ENCODE measurements at regions not wholly inside any gene's neighbourhood (a gene's known extent, or its start where the extent isn't known, plus 50 kb on each side); places are given as distances from the start of the nearest gene placed in this dataset.

GRCh38 chr22:48974443-48975315 lies 853.0 kb downstream of the BRD1 start:
- no peaks in the 10 kb centered on the region for H3K9me3 ChIP-seq
- no peaks in the 10 kb centered on the region for H3K27me3 ChIP-seq (ENCODE audit: low read depth)
- H3K4me1 ChIP-seq: no peaks in the 10 kb centered on the region
- H3K4me3 ChIP-seq: no peak overlapping the region
- in situ Hi-C loops (cut with MboI; ENCODE audit: low sequenced_read_pairs): no loop called here
- no peak for DNase-seq (ENCODE audit: low spot score in 2 of 2)
- no peaks in the 10 kb centered on the region for H3K36me3 ChIP-seq (replicated peaks)

GRCh38 chr22:48973694-48974041 lies 854.0 kb downstream of the BRD1 start:
- in situ Hi-C loops (cut with MboI; ENCODE audit: low sequenced_read_pairs): no loop called here
- no peaks in the 10 kb centered on the region for H3K27me3 ChIP-seq (ENCODE audit: low read depth)

GRCh38 chr22:48972979-48973693 lies 854.5 kb downstream of the BRD1 start:
- DNase-seq (ENCODE audit: low spot score in 2 of 2): no peak
- Histone ChIP-seq H3K27me3 (ENCODE audit: low read depth) (no peaks in the 10 kb centered on the region), H3K4me3 (no peak overlapping the region), H3K9me3 (no peaks in the 10 kb centered on the region), H3K4me1 (no peaks in the 10 kb centered on the region), H3K36me3 (replicated peaks) (no peaks in the 10 kb centered on the region)
- in situ Hi-C loops (cut with MboI; ENCODE audit: low sequenced_read_pairs): no loop called here

More at GRCh38 chr22:48973694-48974041, 854.0 kb downstream of the BRD1 start:
- H3K36me3 ChIP-seq (replicated peaks): no peaks in the 10 kb centered on the region
- H3K9me3 ChIP-seq: no peaks in the 10 kb centered on the region
- H3K4me1 ChIP-seq: no peaks in the 10 kb centered on the region
- DNase-seq (ENCODE audit: low spot score in 2 of 2): no peak
- no peak overlapping the region for H3K4me3 ChIP-seq

DNA sequence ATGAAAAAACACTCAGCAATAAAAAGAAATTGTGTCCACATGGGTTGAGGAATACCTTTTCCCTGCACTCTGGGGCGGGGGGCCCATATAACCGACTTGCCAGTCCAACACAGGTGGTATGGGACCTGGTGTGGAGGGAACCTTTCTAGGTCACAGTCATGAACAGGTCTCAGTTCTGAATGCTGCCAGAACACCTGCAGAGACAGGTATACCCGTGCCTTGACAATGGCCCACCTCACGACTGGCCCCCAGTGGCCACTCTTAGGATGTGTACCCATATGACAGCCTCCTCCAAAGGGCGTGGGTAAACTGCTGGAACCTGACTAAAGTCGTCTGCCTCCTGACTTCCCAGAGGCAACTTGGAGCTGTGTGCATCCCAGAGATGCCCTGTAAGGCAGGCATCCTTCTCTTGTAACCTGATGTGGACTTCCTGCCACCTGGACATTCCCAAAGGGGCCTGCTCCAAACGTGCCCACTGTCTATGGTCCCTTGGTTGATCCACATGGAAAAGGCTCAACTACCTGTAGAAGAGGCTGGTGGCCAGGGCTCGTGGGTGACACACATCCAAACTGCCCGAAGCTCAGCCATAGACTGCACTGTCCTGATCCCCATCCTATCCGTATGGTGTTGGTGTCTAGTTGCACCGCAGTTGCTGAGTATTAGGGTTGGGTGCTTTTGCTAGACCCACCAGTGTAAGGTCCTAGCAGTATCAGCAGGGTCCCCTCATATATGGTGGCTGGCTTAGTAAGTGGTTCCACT lies 859.3 kb downstream of the BRD1 start:
- no peaks in the 10 kb centered on the region for H3K9me3 ChIP-seq
- no peaks in the 10 kb centered on the region for H3K36me3 ChIP-seq (replicated peaks)
- no peaks in the 10 kb centered on the region for H3K27me3 ChIP-seq (ENCODE audit: low read depth)
- H3K4me3 ChIP-seq: no peak overlapping the region
- no peaks in the 10 kb centered on the region for H3K4me1 ChIP-seq
- in situ Hi-C loops (cut with MboI; ENCODE audit: low sequenced_read_pairs): no loop called here
- no peak for DNase-seq (ENCODE audit: low spot score in 2 of 2)

- in situ Hi-C loops (cut with MboI; ENCODE audit: low sequenced_read_pairs): no loop called here
- Histone ChIP-seq H3K36me3 (replicated peaks) (no peaks in the 10 kb centered on the region), H3K4me3 (no peak overlapping the region), H3K4me1 (no peaks in the 10 kb centered on the region), H3K27me3 (ENCODE audit: low read depth) (no peaks in the 10 kb centered on the region), H3K9me3 (no peaks in the 10 kb centered on the region)
- DNase-seq (ENCODE audit: low spot score in 2 of 2): no peak
These were observed 864.3 kb downstream of the BRD1 start for GRCh38 chr22:48963405-48963804.

DNA sequence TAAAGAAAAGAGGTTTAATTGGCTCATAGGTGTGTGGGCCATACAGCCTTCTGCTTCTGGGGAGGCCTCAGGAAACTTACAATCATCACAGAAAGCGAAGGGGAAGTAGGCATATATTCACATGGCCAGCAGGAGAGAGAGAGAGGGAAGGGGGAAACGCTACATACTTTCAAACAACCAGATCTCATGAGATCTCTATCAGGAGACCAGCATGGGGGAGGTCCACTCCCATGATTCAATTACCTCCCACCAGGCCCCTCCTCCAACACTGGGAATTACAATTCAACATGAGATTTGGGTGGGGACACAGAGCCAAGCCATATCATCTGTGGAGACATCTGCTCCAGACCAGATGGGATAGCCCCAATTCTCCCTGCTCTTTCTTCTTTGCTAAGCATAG lies 866.0 kb downstream of the BRD1 start:
- Histone ChIP-seq H3K4me1 (no peaks in the 10 kb centered on the region), H3K36me3 (replicated peaks) (no peaks in the 10 kb centered on the region), H3K9me3 (no peaks in the 10 kb centered on the region), H3K27me3 (ENCODE audit: low read depth) (no peaks in the 10 kb centered on the region), H3K4me3 (no peak overlapping the region)
- no peak for DNase-seq (ENCODE audit: low spot score in 2 of 2)
- in situ Hi-C loops (cut with MboI; ENCODE audit: low sequenced_read_pairs): no loop called here

DNA sequence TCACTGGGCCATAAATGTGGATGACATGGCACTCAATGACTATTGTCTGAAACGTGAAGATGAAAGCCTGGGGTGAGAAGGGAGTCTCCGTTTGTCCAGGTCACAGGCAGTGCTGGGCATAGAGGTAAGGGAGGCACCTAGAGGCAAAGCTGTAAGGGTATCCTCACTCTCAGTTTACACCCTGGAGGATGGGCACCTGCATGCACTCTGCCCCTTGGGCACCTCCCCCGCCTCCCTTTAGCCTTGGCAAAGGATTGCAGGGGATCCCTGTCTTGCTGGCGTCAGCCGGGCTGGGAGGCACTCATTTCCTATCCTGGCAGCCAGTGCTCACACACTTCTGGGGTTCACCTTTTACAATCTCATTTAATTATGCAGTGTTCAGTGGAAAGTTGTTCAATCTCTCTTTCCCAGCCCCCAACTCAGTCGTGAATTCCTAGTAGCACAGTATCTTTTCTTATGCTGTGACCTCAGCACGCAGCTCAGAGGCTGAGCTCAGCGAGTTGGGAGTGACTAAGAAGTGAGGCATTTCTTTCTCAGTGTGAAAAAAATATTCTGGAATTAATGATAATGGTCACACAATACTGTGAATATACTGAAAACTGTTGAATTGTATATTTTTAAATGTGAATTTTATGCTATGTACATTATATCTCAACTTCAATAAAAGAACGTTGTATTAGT lies 866.6 kb downstream of the BRD1 start:
- DNase-seq (ENCODE audit: low spot score in 2 of 2): no peak
- in situ Hi-C loops (cut with MboI; ENCODE audit: low sequenced_read_pairs): no loop called here
- H3K4me1 ChIP-seq: no peaks in the 10 kb centered on the region

GRCh38 chr22:48960576-48960975 lies 867.1 kb downstream of the BRD1 start:
- no peaks in the 10 kb centered on the region for H3K27me3 ChIP-seq (ENCODE audit: low read depth)
- no peak overlapping the region for H3K4me3 ChIP-seq
- H3K4me1 ChIP-seq: no peaks in the 10 kb centered on the region
- DNase-seq (ENCODE audit: low spot score in 2 of 2): no peak
- no peaks in the 10 kb centered on the region for H3K36me3 ChIP-seq (replicated peaks)
- in situ Hi-C loops (cut with MboI; ENCODE audit: low sequenced_read_pairs): no loop called here
- H3K9me3 ChIP-seq: no peaks in the 10 kb centered on the region

More for the DNA sequence above, 866.6 kb downstream of the BRD1 start:
- Histone ChIP-seq H3K9me3 (no peaks in the 10 kb centered on the region), H3K27me3 (ENCODE audit: low read depth) (no peaks in the 10 kb centered on the region), H3K4me3 (no peak overlapping the region), H3K36me3 (replicated peaks) (no peaks in the 10 kb centered on the region)

DNA sequence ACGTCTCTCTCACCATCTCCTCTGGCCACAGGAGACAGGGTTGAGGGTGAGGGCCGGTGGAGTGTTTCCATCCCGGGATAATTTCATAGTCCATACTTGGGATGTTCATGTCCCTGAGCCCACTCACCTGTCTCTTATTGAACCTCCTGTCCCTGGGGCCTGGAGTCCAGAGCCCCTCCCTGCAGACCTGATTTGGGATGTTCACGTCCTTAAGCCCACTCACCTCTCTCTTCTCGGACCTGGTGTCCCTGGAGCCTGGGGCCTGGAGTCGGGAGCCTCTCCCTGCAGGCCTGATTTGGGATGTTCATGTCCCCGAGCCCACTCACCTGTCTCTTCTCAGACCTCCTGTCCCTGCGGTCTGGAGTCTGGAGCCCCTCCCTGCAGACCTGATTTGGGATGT lies 868.2 kb downstream of the BRD1 start:
- DNase-seq (ENCODE audit: low spot score in 2 of 2): no peak
- Histone ChIP-seq H3K4me3 (no peak overlapping the region), H3K4me1 (no peaks in the 10 kb centered on the region), H3K9me3 (no peaks in the 10 kb centered on the region), H3K36me3 (replicated peaks) (no peaks in the 10 kb centered on the region), H3K27me3 (ENCODE audit: low read depth) (no peaks in the 10 kb centered on the region)
- in situ Hi-C loops (cut with MboI; ENCODE audit: low sequenced_read_pairs): no loop called here

- no peaks in the 10 kb centered on the region for H3K36me3 ChIP-seq (replicated peaks)
- no peak overlapping the region for H3K4me3 ChIP-seq
- in situ Hi-C loops (cut with MboI; ENCODE audit: low sequenced_read_pairs): no loop called here
- H3K4me1 ChIP-seq: no peaks in the 10 kb centered on the region
- H3K9me3 ChIP-seq: no peaks in the 10 kb centered on the region
- no peak for DNase-seq (ENCODE audit: low spot score in 2 of 2)
- H3K27me3 ChIP-seq (ENCODE audit: low read depth): no peaks in the 10 kb centered on the region
These were observed 869.7 kb downstream of the BRD1 start for GRCh38 chr22:48957987-48958321.

- no peak for DNase-seq (ENCODE audit: low spot score in 2 of 2)
- Histone ChIP-seq H3K4me3 (no peak overlapping the region), H3K4me1 (no peaks in the 10 kb centered on the region), H3K36me3 (replicated peaks) (no peaks in the 10 kb centered on the region), H3K27me3 (ENCODE audit: low read depth) (no peaks in the 10 kb centered on the region), H3K9me3 (no peaks in the 10 kb centered on the region)
- in situ Hi-C loops (cut with MboI; ENCODE audit: low sequenced_read_pairs): no loop called here
These were observed 870.2 kb downstream of the BRD1 start for GRCh38 chr22:48957311-48957986.

DNA sequence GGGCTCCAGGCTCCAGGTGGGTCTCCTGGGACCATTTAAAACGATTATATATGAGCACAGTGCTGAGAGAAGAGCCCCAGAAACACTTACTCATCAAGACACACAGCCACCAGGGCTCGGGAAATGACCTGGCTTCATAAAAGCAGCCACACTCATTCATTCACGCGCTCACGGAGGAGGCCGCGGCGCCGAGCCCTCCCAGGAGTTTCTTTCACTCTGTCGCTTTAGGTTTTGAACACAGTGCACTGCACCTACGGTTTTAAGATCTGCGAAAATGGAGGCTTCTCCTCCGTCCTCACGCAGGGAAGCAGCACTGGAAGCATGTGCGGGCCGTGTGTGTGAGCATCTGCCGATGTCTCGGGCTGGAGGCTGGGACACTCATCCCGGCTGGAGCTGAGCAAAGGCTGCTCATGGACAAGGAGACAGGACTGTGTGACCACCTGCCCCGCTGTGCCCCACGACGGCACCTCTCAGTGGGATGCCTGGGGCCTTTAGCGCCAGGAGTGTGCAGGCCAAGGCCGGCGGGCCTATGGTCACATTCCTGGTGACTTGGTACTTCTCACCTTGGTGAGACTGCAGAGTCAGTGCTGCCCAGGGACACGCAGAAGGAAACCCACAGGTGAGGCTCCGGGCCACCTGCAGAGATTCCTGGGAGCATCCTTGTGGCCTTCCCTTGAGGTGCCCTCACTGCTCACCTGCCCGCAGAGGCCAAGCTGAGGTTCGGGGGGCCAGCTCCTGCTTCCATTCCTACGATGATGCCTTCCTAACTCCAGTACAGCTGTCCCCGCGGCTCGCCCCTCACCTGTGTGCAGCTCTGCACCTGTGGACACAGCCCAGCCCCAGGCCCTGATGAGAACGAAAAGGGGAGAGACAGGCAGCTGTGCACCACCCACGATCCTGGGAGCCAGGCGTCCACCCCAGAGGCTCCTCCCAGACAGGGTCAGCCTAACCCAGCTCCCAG lies 872.0 kb downstream of the BRD1 start:
- no peaks in the 10 kb centered on the region for H3K36me3 ChIP-seq (replicated peaks)
- no peak for DNase-seq (ENCODE audit: low spot score in 2 of 2)
- in situ Hi-C loops (cut with MboI; ENCODE audit: low sequenced_read_pairs): no loop called here

More for the DNA sequence above, 872.0 kb downstream of the BRD1 start:
- no peaks in the 10 kb centered on the region for H3K4me1 ChIP-seq
- H3K27me3 ChIP-seq (ENCODE audit: low read depth): no peaks in the 10 kb centered on the region
- H3K9me3 ChIP-seq: no peaks in the 10 kb centered on the region
- no peak overlapping the region for H3K4me3 ChIP-seq
